ENCODE measurements at regions not wholly inside any gene's neighbourhood (a gene's known extent, or its start where the extent isn't known, plus 50 kb on each side); places are given as distances from the start of the nearest gene placed in this dataset.
A peak's percentile ranks its signal among the peaks of the same experiment; 100 is the strongest.

DNA sequence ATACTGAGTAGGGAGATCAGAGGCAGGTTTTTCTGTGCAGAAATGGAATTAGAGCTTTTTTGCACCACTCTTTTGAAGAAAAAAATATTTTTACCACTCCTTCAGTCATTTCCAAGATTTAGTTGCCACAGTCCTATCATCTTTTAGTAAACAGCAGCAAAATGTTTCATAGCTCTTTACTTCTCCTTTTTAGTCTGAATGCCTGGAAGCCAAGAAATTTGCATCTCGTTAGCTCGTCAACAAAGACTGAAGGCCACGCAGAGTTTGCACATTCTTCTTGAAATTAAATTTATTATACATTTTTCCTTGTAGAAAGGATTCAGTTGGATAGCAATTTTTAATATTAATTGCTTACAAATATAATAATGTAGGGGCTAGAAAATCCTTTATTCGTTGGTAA is 544.5 kb upstream of the ATP2B1 start:
- WGBS, 2 donors, result 67 to 70% methylated on average over 4 of the region's 4 CpGs
- DNase-seq, result no peak
- intact Hi-C loops (cut with DNase I), result no loop called here

DNA sequence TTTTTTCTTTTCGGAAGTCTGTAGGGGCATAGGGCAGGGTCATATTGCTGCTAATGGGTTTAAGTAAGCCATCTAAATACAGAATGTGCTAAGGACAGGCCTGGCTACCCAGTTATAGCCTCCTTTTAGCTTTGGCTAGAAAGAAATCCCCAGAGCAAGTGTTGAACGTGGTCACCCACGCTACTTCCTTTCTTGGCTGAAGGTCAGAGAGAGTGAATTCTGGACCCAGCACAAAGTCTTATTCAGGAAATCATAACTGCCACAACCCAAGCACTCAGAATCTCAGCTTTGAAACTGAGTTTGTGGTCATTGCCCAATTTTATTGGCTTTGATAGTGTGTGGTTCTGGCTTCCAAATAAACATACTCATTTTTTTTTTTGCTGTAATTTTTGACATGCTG is 542.1 kb upstream of the ATP2B1 start:
- H3K27ac ChIP-seq, result no peak overlapping the region
- H3K9me3 ChIP-seq, result no peaks in the 10 kb centered on the region
- 48 to 54% methylated on average over 3 of the region's 3 CpGs for WGBS, 2 donors
- peak; percentile 65 for DNase-seq
- H3K36me3 ChIP-seq, result no peaks in the 10 kb centered on the region
- intact Hi-C loops (cut with DNase I), result no loop called here
- no peaks in the 10 kb centered on the region for H3K27me3 ChIP-seq
- no peak overlapping the region for H3K4me3 ChIP-seq
- H3K4me1 ChIP-seq, result peaks cover 0 to 11% (median 7%) of the 10 kb centered on the region in 4 donors
- TF ChIP-seq, protein P1, sequence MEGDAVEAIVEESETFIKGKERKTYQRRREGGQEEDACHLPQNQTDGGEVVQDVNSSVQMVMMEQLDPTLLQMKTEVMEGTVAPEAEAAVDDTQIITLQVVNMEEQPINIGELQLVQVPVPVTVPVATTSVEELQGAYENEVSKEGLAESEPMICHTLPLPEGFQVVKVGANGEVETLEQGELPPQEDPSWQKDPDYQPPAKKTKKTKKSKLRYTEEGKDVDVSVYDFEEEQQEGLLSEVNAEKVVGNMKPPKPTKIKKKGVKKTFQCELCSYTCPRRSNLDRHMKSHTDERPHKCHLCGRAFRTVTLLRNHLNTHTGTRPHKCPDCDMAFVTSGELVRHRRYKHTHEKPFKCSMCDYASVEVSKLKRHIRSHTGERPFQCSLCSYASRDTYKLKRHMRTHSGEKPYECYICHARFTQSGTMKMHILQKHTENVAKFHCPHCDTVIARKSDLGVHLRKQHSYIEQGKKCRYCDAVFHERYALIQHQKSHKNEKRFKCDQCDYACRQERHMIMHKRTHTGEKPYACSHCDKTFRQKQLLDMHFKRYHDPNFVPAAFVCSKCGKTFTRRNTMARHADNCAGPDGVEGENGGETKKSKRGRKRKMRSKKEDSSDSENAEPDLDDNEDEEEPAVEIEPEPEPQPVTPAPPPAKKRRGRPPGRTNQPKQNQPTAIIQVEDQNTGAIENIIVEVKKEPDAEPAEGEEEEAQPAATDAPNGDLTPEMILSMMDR (IDR thresholded peaks at IDR 0.05), result no peak
- TF ChIP-seq EP300 (IDR thresholded peaks at IDR 0.05) (no peak), POLR2AphosphoS5 (IDR thresholded peaks at IDR 0.05) (peak in 1 of 4 donors; percentile 7)

More for the DNA sequence above, 544.5 kb upstream of the ATP2B1 start:
- TF ChIP-seq, protein P1 (IDR thresholded peaks at IDR 0.05), result no peak
- TF ChIP-seq EP300 (IDR thresholded peaks at IDR 0.05), result no peak
- TF ChIP-seq POLR2A (IDR thresholded peaks at IDR 0.05), result no peak
- no peak for TF ChIP-seq POLR2AphosphoS5 (IDR thresholded peaks at IDR 0.05)
- Histone ChIP-seq H3K27ac (peak overlapping the region in 1 of 4 donors; percentile 5), H3K27me3 (no peaks in the 10 kb centered on the region), H3K4me1 (peaks cover 0 to 7% (median 3%) of the 10 kb centered on the region in 4 donors), H3K4me3 (no peak overlapping the region), H3K36me3 (no peaks in the 10 kb centered on the region), H3K9me3 (no peaks in the 10 kb centered on the region)

DNA sequence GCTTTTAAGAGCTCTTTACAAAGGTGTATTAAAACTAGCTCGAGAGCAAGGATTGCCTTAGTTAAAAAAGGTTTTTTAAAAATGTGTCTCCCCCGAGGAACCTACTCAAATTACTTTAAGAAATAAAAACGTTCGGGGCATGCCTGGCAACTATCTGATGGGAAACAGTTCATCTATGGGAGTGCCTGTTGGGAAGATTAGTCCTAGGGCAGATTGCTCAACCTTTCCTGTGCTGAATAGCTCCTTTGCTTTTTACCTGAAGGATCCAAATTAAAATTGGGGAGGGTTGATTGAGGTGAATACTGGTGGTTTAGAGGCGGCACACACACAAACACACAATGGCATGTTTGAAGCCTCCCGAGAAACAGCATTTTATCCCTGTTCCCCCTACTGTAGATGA is 541.4 kb upstream of the ATP2B1 start:
- DNase-seq, result no peak
- Histone ChIP-seq H3K9me3 (no peaks in the 10 kb centered on the region), H3K27ac (no peak overlapping the region), H3K36me3 (no peaks in the 10 kb centered on the region), H3K27me3 (no peaks in the 10 kb centered on the region), H3K4me1 (peaks cover 0 to 12% (median 9%) of the 10 kb centered on the region in 4 donors), H3K4me3 (no peak overlapping the region)
- 77 to 80% methylated on average over 6 of the region's 6 CpGs for WGBS, 2 donors
- intact Hi-C loops (cut with DNase I), result no loop called here
- TF ChIP-seq, protein P1 (IDR thresholded peaks at IDR 0.05), result no peak
- no peak for TF ChIP-seq POLR2AphosphoS5 (IDR thresholded peaks at IDR 0.05)
- no peak for TF ChIP-seq POLR2A (IDR thresholded peaks at IDR 0.05)
- TF ChIP-seq EP300 (IDR thresholded peaks at IDR 0.05), result no peak

DNA sequence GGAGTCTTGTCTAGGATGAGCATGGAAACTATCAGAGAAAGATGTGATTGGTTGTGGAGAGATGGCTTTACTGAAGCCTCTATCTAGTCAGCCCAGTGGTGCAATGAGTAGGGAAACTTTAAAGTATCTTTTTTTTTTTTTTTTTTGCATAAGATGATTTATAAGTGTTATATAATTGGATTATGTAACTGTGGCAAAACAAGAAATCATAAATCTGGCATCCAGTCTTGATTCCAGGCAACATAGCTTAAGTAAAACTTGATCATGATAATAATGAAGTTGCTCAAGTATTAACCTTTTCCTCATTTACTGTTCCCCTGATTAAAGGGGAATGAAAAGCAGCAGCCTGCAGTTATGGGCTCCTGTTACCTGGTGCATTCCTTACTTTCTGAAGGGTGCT is 538.0 kb upstream of the ATP2B1 start:
- H3K4me1 ChIP-seq, result peaks cover 0 to 12% (median 6%) of the 10 kb centered on the region in 4 donors
- DNase-seq, result no peak
- TF ChIP-seq POLR2AphosphoS5 (IDR thresholded peaks at IDR 0.05) (no peak), POLR2A (IDR thresholded peaks at IDR 0.05) (no peak), EP300 (IDR thresholded peaks at IDR 0.05) (no peak)
- TF ChIP-seq, protein P1 (IDR thresholded peaks at IDR 0.05), result no peak
- no peak overlapping the region for H3K27ac ChIP-seq
- no peak overlapping the region for H3K4me3 ChIP-seq
- no peaks in the 10 kb centered on the region for H3K36me3 ChIP-seq
- intact Hi-C loops (cut with DNase I), result no loop called here
- no peaks in the 10 kb centered on the region for H3K27me3 ChIP-seq
- H3K9me3 ChIP-seq, result no peaks in the 10 kb centered on the region

DNA sequence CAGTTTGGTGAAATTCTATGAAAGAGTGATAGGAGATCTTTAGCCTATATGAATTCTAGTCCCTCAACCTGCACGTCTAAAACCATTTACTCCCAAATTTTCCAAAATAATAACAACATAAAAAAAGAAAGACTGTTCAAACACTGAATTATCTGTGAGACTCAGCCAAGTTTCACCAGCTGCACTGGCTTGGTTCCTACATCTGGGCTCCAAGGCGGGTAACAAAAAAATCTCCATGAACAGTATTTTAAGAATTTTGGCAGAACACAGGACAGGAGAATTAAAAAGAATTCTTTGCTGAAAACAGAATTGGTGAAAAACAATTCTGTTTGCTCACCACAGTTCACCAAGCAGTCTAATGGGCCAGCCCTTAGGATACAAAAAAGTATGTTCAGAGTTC is 536.8 kb upstream of the ATP2B1 start:
- intact Hi-C loops (cut with DNase I), result no loop called here
- H3K4me1 ChIP-seq, result peaks cover 0 to 9% (median 6%) of the 10 kb centered on the region in 4 donors
- no peak overlapping the region for H3K27ac ChIP-seq
- no peaks in the 10 kb centered on the region for H3K9me3 ChIP-seq
- TF ChIP-seq, protein P1 (IDR thresholded peaks at IDR 0.05), result no peak
- no peak for TF ChIP-seq POLR2A (IDR thresholded peaks at IDR 0.05)
- TF ChIP-seq POLR2AphosphoS5 (IDR thresholded peaks at IDR 0.05), result no peak
- TF ChIP-seq EP300 (IDR thresholded peaks at IDR 0.05), result no peak
- H3K36me3 ChIP-seq, result no peaks in the 10 kb centered on the region
- no peaks in the 10 kb centered on the region for H3K27me3 ChIP-seq
- no peak overlapping the region for H3K4me3 ChIP-seq
- WGBS, 2 donors, result 75 to 81% methylated on average over 2 of the region's 2 CpGs
- no peak for DNase-seq

Measured in sigmoid colon (tissue), 6 donors.